Activated T-cell treated with anti-CD3 and anti-CD28 coated beads, Interleukin-2, amount 50 U/mL, for 24 hours (primary cell): ENCODE measurements at regions not wholly inside any gene's neighbourhood (a gene's known extent, or its start where the extent isn't known, plus 50 kb on each side); places are given as distances from the start of the nearest gene placed in this dataset.

ENCODE experiments used
- DNase-seq: peaks from one replicate; pipeline ENCODE4 v3.0.0-alpha.2; 2020
- H3K27ac Mint-ChIP-seq: 2 replicates; pipeline ENCODE4 v1.8.0; 2020; ENCODE audit warnings: mild to moderate bottlenecking, mixed read lengths
- H3K27me3 Mint-ChIP-seq: 2 replicates; pipeline ENCODE4 v1.8.0; 2020; ENCODE audit warnings: mixed read lengths
- H3K36me3 Mint-ChIP-seq: 2 replicates; pipeline ENCODE4 v1.8.0; 2020; ENCODE audit warnings: low read depth, mixed read lengths
- H3K4me1 Mint-ChIP-seq: 2 replicates; pipeline ENCODE4 v1.8.0; 2020; ENCODE audit warnings: low read depth, mixed read lengths
- H3K4me3 Mint-ChIP-seq: 2 replicates; pipeline ENCODE4 v1.8.0; 2020; ENCODE audit warnings: mild to moderate bottlenecking, moderate library complexity, mixed read lengths
- H3K9me3 Mint-ChIP-seq: 2 replicates; pipeline ENCODE4 v1.8.0; 2020; ENCODE audit warnings: mixed read lengths

DNA sequence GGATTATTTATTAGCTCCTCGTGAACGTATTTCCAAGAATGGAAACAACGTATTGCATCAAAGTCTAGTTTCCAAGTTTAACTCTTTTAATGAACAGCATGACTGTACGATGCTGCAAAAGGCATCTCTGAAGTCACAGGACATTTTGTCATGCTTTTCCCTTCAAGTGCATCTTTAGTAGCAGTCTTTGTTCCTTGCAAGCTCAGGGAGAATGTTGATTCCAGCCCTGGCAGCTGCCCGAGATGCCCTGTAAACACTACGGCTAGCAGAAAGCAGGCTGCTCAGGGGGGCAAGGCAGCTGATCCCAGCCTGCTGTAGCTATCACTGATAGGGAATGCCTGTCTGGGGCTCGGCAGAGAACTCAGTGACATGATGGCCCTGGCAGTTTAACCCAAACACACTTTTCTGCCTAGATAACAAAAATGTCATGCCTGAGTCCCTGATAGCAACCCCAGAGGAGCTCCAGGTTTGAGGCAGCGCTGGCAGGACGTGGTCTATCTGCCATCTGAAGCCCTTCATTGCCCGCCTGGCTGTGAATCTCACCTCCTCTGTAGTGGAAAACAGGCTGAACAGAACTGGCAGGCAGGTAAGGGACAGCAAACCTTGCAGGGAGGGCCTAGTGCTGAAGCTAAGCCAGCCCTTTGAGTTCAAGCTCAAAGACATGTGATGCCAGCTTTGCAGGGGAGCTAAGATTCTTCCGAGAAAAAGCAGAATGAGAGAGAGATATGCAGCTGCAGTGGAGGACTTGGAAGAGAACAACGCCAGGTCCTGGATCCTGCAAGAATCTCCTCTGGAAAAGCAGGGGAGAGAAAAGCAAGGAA, 264.6 kb downstream of the SNX10 start:
- Mint-ChIP-seq H3K4me1 (no peaks in the 10 kb centered on the region), H3K9me3 (no peaks in the 10 kb centered on the region), H3K27ac (no peak overlapping the region), H3K27me3 (peaks cover 24% of the 10 kb centered on the region), H3K4me3 (no peak overlapping the region), H3K36me3 (no peaks in the 10 kb centered on the region)
- no peak for DNase-seq

DNA sequence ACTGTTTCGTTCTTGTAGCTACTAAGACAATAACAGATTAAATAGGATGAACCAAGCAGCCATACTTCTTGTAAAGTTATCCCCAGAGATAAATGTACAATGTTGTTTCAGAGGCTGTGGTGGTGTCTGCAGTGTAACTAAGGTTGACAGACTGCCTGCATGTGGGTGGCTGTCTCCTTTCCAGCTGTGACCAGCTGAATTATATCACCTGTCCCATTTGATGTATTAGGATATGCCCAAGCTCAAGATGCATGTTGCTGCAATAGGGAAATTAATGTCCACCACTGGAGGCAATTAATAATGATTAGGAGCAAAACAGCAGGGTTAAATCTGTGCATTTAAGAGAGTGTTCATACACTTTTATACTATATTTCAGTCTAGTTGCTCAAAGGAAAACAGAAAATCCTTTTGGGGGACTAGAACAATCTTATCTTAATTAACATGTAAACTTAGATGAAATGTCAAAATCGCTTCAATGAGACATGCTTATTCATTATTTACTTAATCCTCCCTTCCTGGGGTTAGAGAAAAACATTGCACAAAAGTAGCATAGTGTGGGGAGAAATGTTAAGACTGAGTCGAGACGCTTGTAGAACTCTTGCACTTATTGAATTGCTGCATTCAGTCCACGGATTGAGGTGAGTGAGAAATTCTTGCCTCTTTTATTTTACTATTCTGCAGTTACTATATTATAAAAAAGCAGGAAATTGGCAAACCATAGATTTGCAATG, 269.0 kb downstream of the SNX10 start:
- H3K27me3 Mint-ChIP-seq = peaks cover 27% of the 10 kb centered on the region
- H3K4me1 Mint-ChIP-seq = no peaks in the 10 kb centered on the region
- no peak for DNase-seq
- no peak overlapping the region for H3K27ac Mint-ChIP-seq
- H3K4me3 Mint-ChIP-seq = no peak overlapping the region
- no peaks in the 10 kb centered on the region for H3K9me3 Mint-ChIP-seq
- H3K36me3 Mint-ChIP-seq = no peaks in the 10 kb centered on the region

DNA sequence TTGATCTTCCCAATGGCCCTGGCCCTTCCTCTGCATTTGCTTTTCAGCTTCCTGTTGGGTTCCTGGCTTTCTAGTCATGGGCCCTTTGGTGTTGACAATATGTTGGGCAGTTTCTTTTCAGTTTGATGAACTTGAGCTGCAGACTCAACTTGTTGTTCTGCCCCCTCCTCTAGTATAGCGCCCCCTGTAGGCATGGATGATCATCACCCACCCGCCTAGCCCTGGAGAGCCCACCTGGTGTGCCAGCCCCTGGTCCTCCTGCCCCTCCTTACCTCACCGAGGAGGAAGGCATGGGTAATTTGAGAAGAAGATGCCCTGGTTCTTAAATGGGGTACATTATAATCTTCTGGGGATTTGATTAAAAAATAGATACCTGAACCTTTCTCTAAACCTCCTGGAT, 271.2 kb downstream of the SNX10 start:
- H3K27ac Mint-ChIP-seq = no peak overlapping the region
- H3K4me1 Mint-ChIP-seq = no peaks in the 10 kb centered on the region
- no peaks in the 10 kb centered on the region for H3K36me3 Mint-ChIP-seq
- no peak overlapping the region for H3K4me3 Mint-ChIP-seq
- H3K9me3 Mint-ChIP-seq = no peaks in the 10 kb centered on the region
- peaks cover 30% of the 10 kb centered on the region for H3K27me3 Mint-ChIP-seq
- no peak for DNase-seq

DNA sequence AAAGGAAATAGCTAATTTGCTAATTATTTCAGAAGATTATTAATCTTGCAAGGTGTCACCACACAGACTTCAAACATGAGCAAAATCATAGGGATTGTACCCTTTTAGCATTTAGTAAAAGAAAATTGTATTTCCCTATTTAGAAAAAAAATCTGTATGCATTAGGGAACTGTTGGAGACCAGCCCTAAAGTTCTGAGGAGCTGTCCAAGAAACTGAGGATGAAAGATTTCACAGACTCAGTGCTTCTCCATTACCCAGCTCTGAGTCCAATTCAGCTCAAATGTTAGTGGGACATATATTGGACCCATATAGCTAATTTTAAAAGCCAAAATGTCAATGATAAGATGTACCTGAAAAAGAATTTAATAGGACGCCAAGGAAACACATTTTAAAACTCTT, 271.7 kb downstream of the SNX10 start:
- H3K36me3 Mint-ChIP-seq = no peaks in the 10 kb centered on the region
- no peak overlapping the region for H3K27ac Mint-ChIP-seq
- no peak for DNase-seq
- no peaks in the 10 kb centered on the region for H3K4me1 Mint-ChIP-seq
- H3K27me3 Mint-ChIP-seq = peaks cover 30% of the 10 kb centered on the region
- no peak overlapping the region for H3K4me3 Mint-ChIP-seq
- no peaks in the 10 kb centered on the region for H3K9me3 Mint-ChIP-seq

DNA sequence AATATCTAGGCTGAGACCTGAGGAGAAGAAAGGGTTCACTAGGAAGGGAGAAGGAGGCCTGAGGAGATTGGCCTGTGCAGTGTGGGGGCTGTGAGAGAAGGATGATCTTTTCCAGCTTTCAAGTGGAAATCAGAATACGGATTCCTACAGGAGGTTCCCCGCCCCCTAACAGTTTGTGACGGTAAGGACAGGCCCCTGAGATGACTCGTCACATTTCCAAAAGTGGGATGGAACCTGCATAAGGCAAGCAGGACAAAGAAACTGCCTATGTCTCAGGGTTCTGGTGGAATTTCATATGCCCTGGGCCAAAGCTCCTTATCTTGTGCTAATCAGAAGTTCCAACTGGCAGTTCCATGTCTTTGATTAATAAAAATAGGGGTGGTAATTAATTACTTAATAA, 275.6 kb downstream of the SNX10 start:
- Mint-ChIP-seq H3K4me1 (no peaks in the 10 kb centered on the region), H3K27me3 (peaks cover 24% of the 10 kb centered on the region), H3K27ac (no peak overlapping the region), H3K9me3 (no peaks in the 10 kb centered on the region), H3K36me3 (no peaks in the 10 kb centered on the region), H3K4me3 (no peak overlapping the region)
- no peak for DNase-seq

DNA sequence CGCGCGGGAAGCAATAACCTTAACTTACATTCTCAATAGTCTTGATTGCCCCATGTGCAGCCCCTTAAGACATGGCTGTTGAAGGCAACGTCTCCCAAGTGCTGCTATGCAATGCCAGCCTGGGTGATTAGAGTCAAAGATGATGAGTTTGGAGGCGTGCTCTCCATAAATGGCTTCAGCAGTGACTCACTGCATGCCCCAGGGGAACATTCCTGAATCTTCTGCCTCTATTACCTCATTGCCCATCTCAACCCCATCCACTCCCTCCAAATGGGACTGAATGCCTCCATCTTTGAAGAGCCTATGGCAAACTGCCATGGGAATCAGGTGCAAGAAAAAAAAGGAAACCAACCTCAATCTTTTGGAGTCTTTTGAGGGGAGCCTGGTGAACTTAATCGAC, 282.8 kb downstream of the SNX10 start:
- Mint-ChIP-seq H3K4me1 (no peaks in the 10 kb centered on the region), H3K27ac (no peak overlapping the region), H3K9me3 (no peaks in the 10 kb centered on the region), H3K4me3 (no peak overlapping the region), H3K36me3 (no peaks in the 10 kb centered on the region), H3K27me3 (peaks cover 21% of the 10 kb centered on the region)
- DNase-seq = no peak

DNA sequence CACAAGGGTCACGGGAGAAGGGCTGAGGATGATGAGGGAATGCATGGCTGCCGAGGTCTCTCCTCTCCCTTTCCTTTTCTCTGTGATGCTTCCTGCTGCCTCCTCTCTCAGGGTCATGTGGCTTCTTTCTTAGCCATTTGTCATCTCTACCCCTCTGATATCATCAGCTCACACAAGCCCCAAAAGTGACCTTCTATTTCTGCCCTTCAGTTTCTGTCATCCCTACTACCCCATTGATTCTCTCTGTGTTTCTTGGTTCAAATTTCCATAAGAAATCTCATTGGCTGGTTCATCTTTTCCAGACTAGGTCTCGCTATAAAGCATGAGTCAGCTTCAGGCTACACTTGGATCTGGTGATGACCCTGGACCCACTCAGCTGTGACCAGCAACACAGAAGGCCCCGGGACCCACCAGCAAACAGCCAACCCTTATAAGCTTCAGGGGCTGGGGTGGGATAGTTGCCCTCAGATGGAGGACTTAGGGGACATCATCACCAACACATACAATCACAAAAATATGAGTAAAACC, 284.3 kb downstream of the SKAP2 start:
- Mint-ChIP-seq H3K36me3 (no peaks in the 10 kb centered on the region), H3K9me3 (no peaks in the 10 kb centered on the region), H3K4me3 (no peak overlapping the region), H3K4me1 (no peaks in the 10 kb centered on the region), H3K27me3 (peaks cover 30% of the 10 kb centered on the region), H3K27ac (no peak overlapping the region)
- DNase-seq = no peak

DNA sequence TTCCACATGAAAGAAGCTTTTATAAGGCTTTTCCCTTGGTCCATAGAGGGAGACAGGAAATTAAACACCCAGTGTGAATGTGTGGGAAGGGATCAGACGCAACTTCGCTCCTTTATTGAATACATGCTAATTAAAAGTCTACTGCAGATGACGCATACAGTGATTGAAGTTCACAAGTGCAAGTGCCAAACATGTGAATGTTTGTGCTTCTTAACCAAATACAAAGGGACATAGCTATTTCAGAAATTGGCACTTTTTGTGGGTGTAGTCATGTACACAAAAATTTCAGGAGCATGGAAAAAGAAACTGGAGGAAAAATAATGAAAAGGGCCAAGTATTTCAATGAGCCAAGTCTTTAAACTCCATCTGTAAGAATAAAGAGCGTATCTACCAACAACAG, 283.7 kb downstream of the SKAP2 start:
- Mint-ChIP-seq H3K27me3 (peaks cover 30% of the 10 kb centered on the region), H3K9me3 (no peaks in the 10 kb centered on the region), H3K27ac (no peak overlapping the region), H3K36me3 (no peaks in the 10 kb centered on the region), H3K4me1 (no peaks in the 10 kb centered on the region), H3K4me3 (no peak overlapping the region)
- DNase-seq = no peak

DNA sequence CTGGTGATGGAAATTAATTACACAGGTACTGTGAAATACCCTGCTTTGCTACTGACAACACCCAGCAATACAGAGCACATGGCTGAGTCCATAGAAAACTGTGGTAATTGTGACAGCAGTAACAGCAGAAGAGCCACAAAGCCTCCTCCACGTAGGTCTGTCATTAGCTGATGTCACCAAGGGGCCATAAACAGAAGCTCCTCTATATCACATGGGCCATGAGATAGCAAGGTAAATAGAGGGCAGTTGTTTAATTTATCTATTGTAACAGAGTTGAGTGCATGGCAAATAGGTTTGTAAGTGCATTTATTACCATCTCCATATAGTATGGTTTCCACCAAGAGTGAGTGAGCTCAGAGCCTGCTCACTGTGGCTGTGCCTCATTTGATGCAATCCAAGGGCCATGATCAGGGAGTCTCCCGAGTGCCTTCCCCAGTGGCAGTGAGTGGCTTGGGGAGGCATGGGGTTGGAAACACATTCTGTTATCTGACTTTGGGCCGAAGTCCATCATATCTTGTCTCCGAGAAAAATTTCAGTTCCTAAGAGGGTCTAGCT, 281.2 kb downstream of the SKAP2 start:
- Mint-ChIP-seq H3K9me3 (no peaks in the 10 kb centered on the region), H3K36me3 (no peaks in the 10 kb centered on the region), H3K27ac (no peak overlapping the region), H3K4me3 (no peak overlapping the region), H3K27me3 (peaks cover 29% of the 10 kb centered on the region), H3K4me1 (no peaks in the 10 kb centered on the region)
- DNase-seq = no peak

DNA sequence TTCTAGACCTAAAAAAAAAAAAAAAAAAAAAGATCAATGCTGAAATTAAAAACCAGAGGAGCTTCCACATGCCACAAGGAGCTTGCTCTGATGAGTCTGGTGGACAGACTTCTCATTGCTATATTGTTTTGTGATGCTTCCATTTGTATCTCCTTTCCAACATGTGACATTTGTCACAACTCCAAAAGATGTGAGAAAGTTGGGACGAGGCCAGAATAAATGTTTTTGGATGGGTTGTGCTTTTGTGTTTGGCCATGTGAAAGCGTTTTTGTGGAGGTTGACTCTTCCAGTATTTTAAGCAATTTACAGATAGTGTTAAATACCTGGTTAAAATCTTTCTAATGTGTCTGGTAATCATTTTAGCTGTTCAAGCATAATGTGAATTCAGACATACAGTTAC, 280.1 kb downstream of the SKAP2 start:
- Mint-ChIP-seq H3K4me3 (no peak overlapping the region), H3K27ac (no peak overlapping the region), H3K4me1 (no peaks in the 10 kb centered on the region), H3K9me3 (no peaks in the 10 kb centered on the region), H3K36me3 (no peaks in the 10 kb centered on the region), H3K27me3 (peaks cover 31% of the 10 kb centered on the region)
- DNase-seq = no peak

DNA sequence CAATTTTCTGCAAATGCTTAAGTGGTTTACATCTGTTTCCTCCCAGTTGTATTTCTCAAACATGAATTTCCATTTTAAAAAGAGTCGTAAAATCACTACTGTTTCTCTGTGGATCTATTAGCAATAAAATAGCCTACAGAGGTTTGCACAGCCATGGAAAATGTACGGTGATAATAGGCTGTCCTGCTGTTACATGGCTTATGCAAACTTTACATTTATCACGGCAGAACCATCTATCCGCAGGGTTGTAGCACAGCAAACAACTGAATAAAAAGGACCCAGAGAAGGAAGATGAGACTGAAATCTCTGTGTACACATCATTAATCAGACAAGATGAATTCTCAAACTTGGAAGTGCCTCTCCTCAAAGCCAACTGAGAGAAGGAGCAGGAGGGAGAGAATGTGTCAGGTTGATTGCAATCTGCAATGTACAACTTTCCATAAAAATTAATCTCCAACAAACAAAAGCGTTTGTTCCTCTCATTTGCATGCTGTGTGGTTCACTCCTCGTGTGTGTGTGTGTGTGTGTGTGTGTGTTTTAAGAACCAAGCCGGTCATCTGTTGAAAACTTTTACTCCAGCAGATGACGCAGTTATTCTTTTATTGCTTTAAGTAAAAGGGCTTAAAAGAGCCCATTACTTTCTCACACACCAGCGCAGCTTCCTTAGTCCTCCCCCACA, 279.3 kb downstream of the SKAP2 start:
- DNase-seq = no peak
- Mint-ChIP-seq H3K36me3 (no peaks in the 10 kb centered on the region), H3K9me3 (no peaks in the 10 kb centered on the region), H3K27ac (no peak overlapping the region), H3K27me3 (peaks cover 24% of the 10 kb centered on the region), H3K4me3 (no peak overlapping the region), H3K4me1 (no peaks in the 10 kb centered on the region)

DNA sequence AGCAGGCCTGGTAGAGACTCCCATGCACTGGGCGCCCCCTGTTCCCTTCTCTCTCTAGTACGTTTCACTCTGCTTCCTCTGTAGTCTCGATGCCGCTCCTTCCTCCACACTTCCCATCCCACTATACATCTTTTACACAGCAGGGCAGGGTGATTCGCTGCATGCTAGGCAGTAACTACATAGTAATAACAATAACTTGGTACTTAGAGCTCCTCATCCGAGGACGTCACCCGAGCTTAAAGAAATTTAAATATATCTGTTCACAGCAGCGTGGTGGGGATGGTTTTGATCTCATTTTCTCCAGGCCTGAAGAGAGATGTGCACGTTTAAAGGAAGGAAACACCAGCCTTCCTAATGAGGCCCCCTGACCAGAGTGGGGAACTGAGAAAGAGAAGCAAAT, 276.9 kb downstream of the SKAP2 start:
- H3K4me1 Mint-ChIP-seq = no peaks in the 10 kb centered on the region
- H3K27ac Mint-ChIP-seq = no peak overlapping the region
- H3K27me3 Mint-ChIP-seq = peaks cover 26% of the 10 kb centered on the region

DNA sequence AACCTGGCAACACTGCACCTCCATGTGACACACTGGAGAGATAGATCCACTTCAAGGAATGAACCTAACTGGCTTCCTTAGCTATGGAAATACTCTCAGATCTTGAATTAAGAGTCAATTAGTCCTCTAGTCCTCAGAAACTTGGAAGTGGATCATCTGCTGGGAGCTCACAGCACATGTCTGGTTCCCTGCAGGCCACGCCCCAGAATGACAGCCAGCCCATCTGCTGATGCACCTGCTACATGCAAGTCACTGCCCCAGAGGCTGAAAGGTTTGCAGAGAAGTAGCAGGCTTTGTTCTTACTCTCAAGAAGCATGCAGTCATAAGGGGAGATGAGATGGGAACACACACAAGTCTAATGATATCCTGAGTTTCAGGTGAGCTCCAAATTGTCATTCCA, 275.9 kb downstream of the SKAP2 start:
- DNase-seq = no peak
- Mint-ChIP-seq H3K27ac (no peak overlapping the region), H3K4me3 (no peak overlapping the region), H3K27me3 (peaks cover 22% of the 10 kb centered on the region), H3K9me3 (no peaks in the 10 kb centered on the region), H3K4me1 (no peaks in the 10 kb centered on the region), H3K36me3 (no peaks in the 10 kb centered on the region)

More for the DNA sequence above, 276.9 kb downstream of the SKAP2 start:
- H3K36me3 Mint-ChIP-seq = no peaks in the 10 kb centered on the region
- no peak for DNase-seq
- H3K9me3 Mint-ChIP-seq = no peaks in the 10 kb centered on the region
- no peak overlapping the region for H3K4me3 Mint-ChIP-seq

DNA sequence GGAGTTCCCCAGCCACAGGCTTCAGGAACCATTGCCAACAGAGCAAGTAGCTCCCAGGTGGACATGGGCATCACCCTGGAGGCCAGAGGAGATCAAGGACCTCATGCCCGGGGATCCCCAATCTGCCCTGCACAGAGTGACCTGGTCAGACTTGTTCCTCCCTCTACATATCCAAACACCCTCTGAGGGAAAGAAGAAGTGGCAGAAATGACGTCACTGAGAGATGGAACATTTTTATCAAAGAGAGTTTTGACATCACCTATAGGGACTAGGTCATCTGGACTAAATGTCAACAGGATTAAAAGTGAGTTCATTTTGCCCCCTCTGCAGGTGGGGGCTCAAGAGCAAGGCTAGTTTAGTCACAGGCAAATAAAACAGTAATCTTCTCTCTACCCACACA, 273.7 kb downstream of the SKAP2 start:
- H3K27me3 Mint-ChIP-seq = peaks cover 22% of the 10 kb centered on the region
- H3K4me3 Mint-ChIP-seq = no peak overlapping the region
- no peak overlapping the region for H3K27ac Mint-ChIP-seq
- no peaks in the 10 kb centered on the region for H3K36me3 Mint-ChIP-seq
- DNase-seq = no peak
- no peaks in the 10 kb centered on the region for H3K4me1 Mint-ChIP-seq
- H3K9me3 Mint-ChIP-seq = no peaks in the 10 kb centered on the region
